ENCODE measurements at regions not wholly inside any gene's neighbourhood (a gene's known extent, or its start where the extent isn't known, plus 50 kb on each side); places are given as distances from the start of the nearest gene placed in this dataset.

DNA sequence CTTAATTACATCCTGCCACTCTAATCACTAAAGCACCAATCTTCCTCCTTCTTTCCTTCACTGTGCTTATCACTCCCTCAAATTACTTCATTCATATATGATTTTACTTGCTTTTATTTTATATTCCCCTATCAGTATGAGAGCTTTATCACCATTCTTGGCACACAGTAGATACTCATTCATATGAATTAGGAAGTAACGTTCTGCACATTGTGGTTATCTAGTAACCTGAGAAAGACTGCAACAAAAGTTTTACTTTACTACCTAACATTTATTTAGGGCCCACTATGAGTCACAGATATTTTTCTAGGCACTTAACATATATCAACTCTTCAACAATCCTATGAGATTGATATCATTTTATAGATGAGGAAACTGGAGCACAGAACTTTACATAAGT, 1559.9 kb upstream of the TENM4 start:
- 63 to 71% (median 68%) methylated on average over 1 of the region's 1 CpG for WGBS, 4 donors
- Histone ChIP-seq H3K4me1 (replicated peaks in 1 of 2) (no peaks in the 10 kb centered on the region), H3K27me3 (no peaks in the 10 kb centered on the region), H3K9me3 (replicated peaks in 1 of 3) (no peaks in the 10 kb centered on the region), H3K27ac (no peak overlapping the region), H3K36me3 (replicated peaks in 1 of 2) (no peaks in the 10 kb centered on the region), H3K4me3 (no peak overlapping the region)
- TF ChIP-seq POLR2A (IDR thresholded peaks at IDR 0.05), result no peak
- TF ChIP-seq, protein P1, sequence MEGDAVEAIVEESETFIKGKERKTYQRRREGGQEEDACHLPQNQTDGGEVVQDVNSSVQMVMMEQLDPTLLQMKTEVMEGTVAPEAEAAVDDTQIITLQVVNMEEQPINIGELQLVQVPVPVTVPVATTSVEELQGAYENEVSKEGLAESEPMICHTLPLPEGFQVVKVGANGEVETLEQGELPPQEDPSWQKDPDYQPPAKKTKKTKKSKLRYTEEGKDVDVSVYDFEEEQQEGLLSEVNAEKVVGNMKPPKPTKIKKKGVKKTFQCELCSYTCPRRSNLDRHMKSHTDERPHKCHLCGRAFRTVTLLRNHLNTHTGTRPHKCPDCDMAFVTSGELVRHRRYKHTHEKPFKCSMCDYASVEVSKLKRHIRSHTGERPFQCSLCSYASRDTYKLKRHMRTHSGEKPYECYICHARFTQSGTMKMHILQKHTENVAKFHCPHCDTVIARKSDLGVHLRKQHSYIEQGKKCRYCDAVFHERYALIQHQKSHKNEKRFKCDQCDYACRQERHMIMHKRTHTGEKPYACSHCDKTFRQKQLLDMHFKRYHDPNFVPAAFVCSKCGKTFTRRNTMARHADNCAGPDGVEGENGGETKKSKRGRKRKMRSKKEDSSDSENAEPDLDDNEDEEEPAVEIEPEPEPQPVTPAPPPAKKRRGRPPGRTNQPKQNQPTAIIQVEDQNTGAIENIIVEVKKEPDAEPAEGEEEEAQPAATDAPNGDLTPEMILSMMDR (IDR thresholded peaks at IDR 0.05), result no peak
- DNase-seq, result no peak
- intact Hi-C loops (cut with DNase I), result no loop called here

DNA sequence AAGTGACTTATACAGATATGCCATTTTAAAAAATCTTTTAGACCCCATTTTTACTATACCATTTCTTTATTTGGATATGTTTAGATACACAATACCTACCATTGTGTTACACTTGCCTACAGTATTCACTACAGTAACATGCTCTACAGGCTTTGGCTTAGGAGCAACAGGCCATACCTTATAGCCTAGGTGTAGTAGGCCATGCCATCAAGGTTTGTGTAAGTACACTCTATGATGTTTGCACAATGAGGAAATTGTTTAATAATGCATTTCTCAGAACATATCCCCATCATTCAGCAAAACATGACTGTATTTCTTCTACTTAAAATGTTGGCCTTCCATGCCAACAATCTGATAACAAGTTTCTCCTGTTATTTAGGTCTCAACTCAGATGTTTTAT, 1559.5 kb upstream of the TENM4 start:
- no peaks in the 10 kb centered on the region for H3K27me3 ChIP-seq
- H3K36me3 ChIP-seq (replicated peaks in 1 of 2), result no peaks in the 10 kb centered on the region
- no peak overlapping the region for H3K27ac ChIP-seq
- H3K4me1 ChIP-seq (replicated peaks in 1 of 2), result no peaks in the 10 kb centered on the region
- no peak overlapping the region for H3K4me3 ChIP-seq
- TF ChIP-seq, protein P1 (IDR thresholded peaks at IDR 0.05), result no peak
- no peak for TF ChIP-seq POLR2A (IDR thresholded peaks at IDR 0.05)
- intact Hi-C loops (cut with DNase I), result no loop called here
- H3K9me3 ChIP-seq (replicated peaks in 1 of 3), result no peaks in the 10 kb centered on the region
- no peak for DNase-seq

DNA sequence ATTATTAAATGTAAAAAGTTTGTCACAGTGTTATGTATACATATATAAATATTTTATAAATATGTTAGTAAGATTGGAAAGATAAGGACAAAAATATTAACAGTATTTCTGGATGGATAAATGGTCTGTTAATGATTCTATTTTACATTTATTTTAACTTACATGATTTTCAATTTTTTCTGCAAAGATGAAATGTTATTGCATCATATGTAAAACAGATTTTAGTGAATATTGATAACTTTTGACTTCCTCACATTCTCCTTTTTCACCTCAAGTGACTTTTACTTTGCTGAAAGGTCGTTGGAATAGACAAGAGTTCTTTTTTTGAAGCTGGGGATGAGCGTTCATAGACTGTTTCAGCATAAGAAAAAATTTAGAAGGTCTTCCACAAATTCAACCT, 1554.7 kb upstream of the TENM4 start:
- no peaks in the 10 kb centered on the region for H3K27me3 ChIP-seq
- WGBS, 4 donors, result 70 to 86% (median 77%) methylated on average over 2 of the region's 2 CpGs
- intact Hi-C loops (cut with DNase I), result no loop called here

DNA sequence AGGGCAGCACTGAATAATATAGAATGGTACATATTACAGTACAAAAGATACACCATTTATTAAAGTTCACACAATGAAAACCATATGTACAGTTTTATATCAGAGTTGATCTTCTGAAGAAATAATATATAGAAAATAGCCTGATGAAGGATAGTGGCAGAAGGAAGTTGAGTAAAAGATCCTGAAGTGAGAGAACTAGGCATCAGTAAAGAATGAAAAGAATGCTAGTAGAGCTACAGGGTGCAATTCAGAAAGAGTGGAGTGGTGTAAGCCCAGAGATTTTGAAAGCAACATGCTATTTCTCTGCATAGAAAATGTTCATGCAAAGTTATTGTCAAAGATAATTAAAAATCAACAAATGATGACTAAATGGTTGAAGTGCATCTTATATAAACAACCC, 1552.7 kb upstream of the TENM4 start:
- no peaks in the 10 kb centered on the region for H3K36me3 ChIP-seq (replicated peaks in 1 of 2)
- DNase-seq, result no peak
- intact Hi-C loops (cut with DNase I), result no loop called here
- no peaks in the 10 kb centered on the region for H3K4me1 ChIP-seq (replicated peaks in 1 of 2)
- H3K27ac ChIP-seq, result no peak overlapping the region
- TF ChIP-seq, protein P1 (IDR thresholded peaks at IDR 0.05), result no peak
- peaks cover 0 to 4% (median 0%) of the 10 kb centered on the region in 3 donors for H3K9me3 ChIP-seq (replicated peaks in 1 of 3)
- H3K4me3 ChIP-seq, result no peak overlapping the region
- H3K27me3 ChIP-seq, result no peaks in the 10 kb centered on the region

More for the DNA sequence above, 1554.7 kb upstream of the TENM4 start:
- no peak overlapping the region for H3K4me3 ChIP-seq
- peaks cover 0 to 4% (median 0%) of the 10 kb centered on the region in 3 donors for H3K9me3 ChIP-seq (replicated peaks in 1 of 3)
- no peaks in the 10 kb centered on the region for H3K4me1 ChIP-seq (replicated peaks in 1 of 2)
- no peak for DNase-seq
- H3K36me3 ChIP-seq (replicated peaks in 1 of 2), result no peaks in the 10 kb centered on the region
- TF ChIP-seq, protein P1 (IDR thresholded peaks at IDR 0.05), result no peak
- no peak for TF ChIP-seq POLR2A (IDR thresholded peaks at IDR 0.05)
- no peak overlapping the region for H3K27ac ChIP-seq

All from adrenal gland (tissue), 9 donors.